ENCODE measurements at regions not wholly inside any gene's neighbourhood (a gene's known extent, or its start where the extent isn't known, plus 50 kb on each side); places are given as distances from the start of the nearest gene placed in this dataset.

GRCh38 chr3:134084242-134084950 lies 54.7 kb upstream of the SLCO2A1 start:
- peaks cover 9% of the 10 kb centered on the region for H3K4me1 ChIP-seq (ENCODE audit: insufficient read depth, low read length)
- ChIA-PET CTCF (ENCODE audit: low intra/inter-chr PET ratio, low total read pairs) (no interaction called here), POLR2A (no interaction called here)
- FAIRE-seq (no peak), DNase-seq (ENCODE audit: low spot score) (no peak), ATAC-seq (no peak)
- H3K36me3 ChIP-seq (replicated peaks in 1 of 2; ENCODE audit: control insufficient read depth in 1 of 2, insufficient read depth in 2 of 2, low read length in 2 of 2): no peaks in the 10 kb centered on the region
- H3K9me3 ChIP-seq (ENCODE audit: low read length): peaks cover 11% of the 10 kb centered on the region
- TF ChIP-seq SIN3A (IDR thresholded peaks at IDR 0.05; ENCODE audit: borderline replicate concordance, low read depth, low read length): no peak
- TF ChIP-seq HOXD1 (CRISPR knock-in tag; IDR thresholded peaks at IDR 0.05): no peak
- no peak for TF ChIP-seq ELF4 (CRISPR knock-in tag; IDR thresholded peaks at IDR 0.05; ENCODE audit: borderline replicate concordance)
- no peak for TF ChIP-seq ZNF205 (CRISPR knock-in tag; IDR thresholded peaks at IDR 0.05)
- no peak for TF ChIP-seq SIN3B (IDR thresholded peaks at IDR 0.05; ENCODE audit: low read length)
- TF ChIP-seq TFAP4 (IDR thresholded peaks at IDR 0.05; ENCODE audit: borderline replicate concordance, low read depth): no peak
- no peak for TF ChIP-seq ZNF615 (CRISPR knock-in tag; IDR thresholded peaks at IDR 0.05; ENCODE audit: borderline replicate concordance)
- TF ChIP-seq HOXA5 (CRISPR knock-in tag; IDR thresholded peaks at IDR 0.05): no peak
- TF ChIP-seq ZBTB34 (CRISPR knock-in tag; IDR thresholded peaks at IDR 0.05): no peak
- no peak for TF ChIP-seq HDAC2 (CRISPR knock-in tag; IDR thresholded peaks at IDR 0.05)
- TF ChIP-seq ZBTB2 (CRISPR knock-in tag; IDR thresholded peaks at IDR 0.05; ENCODE audit: low read depth): no peak
- TF ChIP-seq ZNF749 (CRISPR knock-in tag; IDR thresholded peaks at IDR 0.05; ENCODE audit: borderline replicate concordance): no peak
- no peak for TF ChIP-seq YY1 (IDR thresholded peaks at IDR 0.05; ENCODE audit: insufficient read depth, insufficient replicate concordance, low read depth, low read length)
- TF ChIP-seq ZNF333 (CRISPR knock-in tag; IDR thresholded peaks at IDR 0.05; ENCODE audit: borderline replicate concordance): no peak
- TF ChIP-seq BATF2 (CRISPR knock-in tag; IDR thresholded peaks at IDR 0.05): no peak
- no peak for TF ChIP-seq HIVEP1 (CRISPR knock-in tag; IDR thresholded peaks at IDR 0.05)
- TF ChIP-seq RCOR2 (CRISPR knock-in tag; IDR thresholded peaks at IDR 0.05): no peak
- no peak overlapping the region for H3K4me2 ChIP-seq (ENCODE audit: low read depth, low read length)
- no peaks in the 10 kb centered on the region for H4K20me1 ChIP-seq (ENCODE audit: insufficient read depth, low read length)
- no peak overlapping the region for H3K9ac ChIP-seq (ENCODE audit: insufficient read depth, low read depth, low read length)
- no peaks in the 10 kb centered on the region for H3K79me2 ChIP-seq (ENCODE audit: insufficient read depth, low read length)
- intact Hi-C loops (cut with micrococcal nuclease; ENCODE audit: unreplicated experiment) (no loop called here), in situ Hi-C loops (cut with HindIII; ENCODE audit: extremely low pct_ligation_motif_present, low pct_unique_long_range_greater_than_20kb) (no loop called here)
- no peak overlapping the region for H2AFZ ChIP-seq (ENCODE audit: low read length)
- H3K27ac ChIP-seq (ENCODE audit: extremely low read length, insufficient read depth, low read length): no peak overlapping the region
- 0% methylated on average over 1 of the region's 2 CpGs for WGBS (ENCODE audit: low lambda C conversion rate)
- no peak overlapping the region for H3K4me3 ChIP-seq (replicated peaks in 1 of 3; ENCODE audit: insufficient read depth in 1 of 3, low read depth in 2 of 3, low read length in 3 of 3)
- H3K27me3 ChIP-seq (ENCODE audit: control insufficient read depth in 1 of 2, insufficient read depth in 2 of 2, low read length in 2 of 2): peaks cover 0 to 1% of the 10 kb centered on the region in 2 experiments; a peak in 1 of 5 replicates
- BruUV-seq (replicated peaks): no TSS peak
